Trophoblast cell (in vitro differentiated cells and primary cell): ENCODE measurements at regions not wholly inside any gene's neighbourhood (a gene's known extent, or its start where the extent isn't known, plus 50 kb on each side); places are given as distances from the start of the nearest gene placed in this dataset.
A peak's percentile ranks its signal among the peaks of the same experiment; 100 is the strongest.
"Not testable (repeated sequence)": the region's sequence is repeated elsewhere in the genome, so short reads cannot be mapped to it uniquely, and the experiment has no call there.

ENCODE experiments used
- DNase-seq, 2 donors: peaks; one replicate each; pipeline ENCODE4 v3.0.0-alpha.2; 2016
- H2AFZ ChIP-seq: 2 replicates; pipeline ENCODE4 v1.6.1; 2013; ENCODE audit warnings: low read length, moderate library complexity, mild to moderate bottlenecking; ENCODE audit not compliant: insufficient read depth, poor library complexity
- H2AK5ac ChIP-seq: 2 replicates; pipeline ENCODE4 v1.6.1; 2013; ENCODE audit warnings: mild to moderate bottlenecking, low read length
- H2BK120ac ChIP-seq: 2 replicates; pipeline ENCODE4 v1.6.1; 2013; ENCODE audit warnings: low read length, mild to moderate bottlenecking, moderate library complexity; ENCODE audit not compliant: insufficient read depth, poor library complexity
- H2BK12ac ChIP-seq: 2 replicates; pipeline ENCODE4 v1.6.1; 2013; ENCODE audit warnings: mild to moderate bottlenecking, low read length, moderate library complexity
- H2BK5ac ChIP-seq: 2 replicates; pipeline ENCODE4 v1.6.1; 2013; ENCODE audit warnings: low read length, low read depth, moderate library complexity, mild to moderate bottlenecking; ENCODE audit not compliant: poor library complexity
- H3K14ac ChIP-seq: 2 replicates; pipeline ENCODE4 v1.6.1; 2013; ENCODE audit warnings: mild to moderate bottlenecking, low read length
- H3K18ac ChIP-seq: 2 replicates; pipeline ENCODE4 v1.6.1; 2013; ENCODE audit warnings: mild to moderate bottlenecking, low read length
- H3K23ac ChIP-seq: 2 replicates; pipeline ENCODE4 v1.6.1; 2013; ENCODE audit warnings: low read length
- H3K27ac ChIP-seq: 2 replicates; pipeline ENCODE4 v1.5.1; 2013; ENCODE audit warnings: low read depth, mild to moderate bottlenecking, inconsistent platforms, low read length, moderate library complexity
- H3K27me3 ChIP-seq: 2 replicates; pipeline ENCODE4 v1.6.1; 2013; ENCODE audit warnings: inconsistent platforms, mild to moderate bottlenecking, low read length, moderate library complexity; ENCODE audit not compliant: insufficient read depth
- H3K36me3 ChIP-seq, 2 experiments: 1 replicate in 1 of 2; 2 replicates in 1 of 2; pipeline ENCODE4 v1.6.1; 2013; ENCODE audit warnings: low read length in 2 of 2, mild to moderate bottlenecking in 2 of 2, moderate library complexity in 1 of 2; ENCODE audit not compliant: insufficient read depth in 2 of 2, control insufficient read depth in 1 of 2
- H3K4ac ChIP-seq: 2 replicates; pipeline ENCODE4 v1.6.1; 2013; ENCODE audit warnings: low read depth, mild to moderate bottlenecking, low read length, moderate library complexity
- H3K4me1 ChIP-seq, 2 experiments: 1 replicate in 1 of 2; 2 replicates in 1 of 2; pipeline ENCODE4 v1.6.1; 2013; ENCODE audit warnings: low read length in 2 of 2, mild to moderate bottlenecking in 2 of 2, moderate library complexity in 1 of 2; ENCODE audit not compliant: insufficient read depth in 2 of 2, control insufficient read depth in 1 of 2
- H3K4me2 ChIP-seq: 2 replicates; pipeline ENCODE4 v1.6.1; 2013; ENCODE audit warnings: inconsistent platforms, mild to moderate bottlenecking, low read length, moderate library complexity
- H3K4me3 ChIP-seq: 2 replicates; pipeline ENCODE4 v1.5.1; 2013; ENCODE audit warnings: mild to moderate bottlenecking, low read depth, low read length, inconsistent platforms
- H3K79me1 ChIP-seq: one replicate; pipeline ENCODE4 v1.6.1; 2013; ENCODE audit warnings: low read length
- H3K79me2 ChIP-seq: 2 replicates; pipeline ENCODE4 v1.6.1; 2013; ENCODE audit warnings: low read length, mild to moderate bottlenecking; ENCODE audit not compliant: control insufficient read depth, insufficient read depth, poor library complexity
- H3K9ac ChIP-seq: 2 replicates; pipeline ENCODE4 v1.6.1; 2013; ENCODE audit warnings: mild to moderate bottlenecking, low read length
- H3K9me3 ChIP-seq: 2 replicates; pipeline ENCODE4 v1.6.1; 2013; ENCODE audit warnings: low read depth, mild to moderate bottlenecking, control low read depth, inconsistent platforms, low read length; ENCODE audit not compliant: insufficient read depth
- H4K12ac ChIP-seq: 2 replicates; pipeline ENCODE4 v1.6.1; 2013; ENCODE audit warnings: low read depth, mild to moderate bottlenecking, low read length, moderate library complexity
- H4K8ac ChIP-seq: 2 replicates; pipeline ENCODE4 v1.6.1; 2013; ENCODE audit warnings: low read depth, mild to moderate bottlenecking, low read length, moderate library complexity
- H4K91ac ChIP-seq: one replicate; pipeline ENCODE4 v1.6.1; 2013; ENCODE audit warnings: low read depth, mild to moderate bottlenecking, low read length, moderate library complexity
- WGBS: extraction: QIAGEN DNeasy Blood & Tissue Kit; methylation state at CpG from one replicate; pipeline ENCODE4 v1.1.7; 2013; ENCODE audit warnings: missing lambda C conversion rate; ENCODE audit not compliant: insufficient read length, insufficient coverage; ENCODE audit errors: extremely low coverage; 5-methylcytosine and 5-hydroxymethylcytosine counted together

DNA sequence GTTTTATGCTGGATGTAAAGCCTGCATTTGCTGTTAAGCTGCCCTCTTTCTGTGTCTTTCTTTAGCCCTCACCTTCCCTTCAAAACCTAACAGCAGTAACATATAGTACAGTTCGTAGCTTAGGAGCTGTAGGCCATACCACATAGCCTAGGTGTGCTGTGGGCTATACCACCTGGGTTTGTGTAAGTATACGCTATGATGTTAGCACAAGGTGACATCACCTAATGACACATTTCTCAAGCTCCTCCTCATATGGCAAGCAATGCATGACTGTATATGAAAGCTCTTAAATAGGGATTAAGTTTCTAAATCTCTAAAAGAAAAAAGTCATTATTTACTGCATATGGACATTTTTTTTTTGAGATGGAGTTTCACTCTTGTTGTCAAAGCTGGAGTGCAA lies 57.8 kb upstream of the TMEM97 start:
- Histone ChIP-seq H2BK12ac (no peak overlapping the region), H4K8ac (no peak overlapping the region), H3K14ac (no peak overlapping the region), H2BK120ac (no peak overlapping the region), H3K27ac (no peak overlapping the region), H3K4ac (no peak overlapping the region), H3K79me2 (no peaks in the 10 kb centered on the region), H3K9ac (no peak overlapping the region), H3K18ac (no peak overlapping the region), H3K23ac (no peak overlapping the region), H4K91ac (no peak overlapping the region), H4K12ac (no peak overlapping the region), H3K36me3 (no peaks in the 10 kb centered on the region), H2AFZ (no peak overlapping the region), H3K4me2 (no peak overlapping the region), H3K79me1 (peaks cover 1% of the 10 kb centered on the region), H3K27me3 (no peaks in the 10 kb centered on the region), H3K4me1 (peaks cover 0 to 4% of the 10 kb centered on the region in 2 experiments), H2BK5ac (no peak overlapping the region), H3K9me3 (peaks cover 2% of the 10 kb centered on the region), H2AK5ac (no peak overlapping the region), H3K4me3 (no peak overlapping the region)
- peak in 1 of 2 donors; percentile 49 for DNase-seq
- WGBS = no CpG with 5 or more reads among the region's 2 CpGs

DNA sequence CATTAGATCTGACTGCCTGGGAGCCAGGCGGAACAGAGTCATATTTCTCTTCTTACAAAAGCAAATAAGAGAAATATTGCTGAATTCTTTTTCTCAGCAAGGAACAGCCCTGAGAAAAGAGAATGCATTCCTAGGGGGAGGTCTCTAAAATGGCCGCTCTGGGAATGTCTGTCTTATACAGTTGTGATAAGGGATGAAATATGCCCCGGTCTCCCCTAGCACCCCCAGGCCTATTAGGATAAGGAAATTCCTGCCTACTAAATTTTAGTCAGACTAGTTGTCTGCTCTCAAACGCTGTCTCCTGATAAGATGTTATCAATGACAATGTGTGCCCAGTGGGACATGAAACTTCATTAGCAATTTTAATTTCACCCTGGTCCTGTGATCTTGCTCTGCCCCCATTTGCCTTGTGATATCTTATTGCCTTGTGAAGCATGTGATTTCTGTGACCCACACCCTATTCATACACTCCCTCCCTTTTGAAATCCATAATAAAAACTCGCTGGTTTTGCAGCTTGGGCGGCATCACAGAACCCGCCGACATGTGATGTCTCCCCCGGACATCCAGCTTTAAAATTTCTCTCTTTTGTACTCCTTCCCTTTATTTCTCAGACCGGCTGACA lies 56.8 kb upstream of the TMEM97 start:
- H3K4me3 ChIP-seq, H2BK12ac ChIP-seq, H3K27me3 ChIP-seq, H3K4me1 ChIP-seq, H3K4me2 ChIP-seq, DNase-seq, H3K79me2 ChIP-seq, H2AK5ac ChIP-seq, H2BK5ac ChIP-seq, H4K91ac ChIP-seq, H3K9ac ChIP-seq, H2AFZ ChIP-seq, H3K36me3 ChIP-seq, H3K23ac ChIP-seq, H3K9me3 ChIP-seq, H4K8ac ChIP-seq, H3K4ac ChIP-seq, H2BK120ac ChIP-seq, H3K18ac ChIP-seq, H4K12ac ChIP-seq, H3K79me1 ChIP-seq, H3K27ac ChIP-seq, H3K14ac ChIP-seq: not testable (repeated sequence)
- no CpG with 5 or more reads among the region's 10 CpGs for WGBS

DNA sequence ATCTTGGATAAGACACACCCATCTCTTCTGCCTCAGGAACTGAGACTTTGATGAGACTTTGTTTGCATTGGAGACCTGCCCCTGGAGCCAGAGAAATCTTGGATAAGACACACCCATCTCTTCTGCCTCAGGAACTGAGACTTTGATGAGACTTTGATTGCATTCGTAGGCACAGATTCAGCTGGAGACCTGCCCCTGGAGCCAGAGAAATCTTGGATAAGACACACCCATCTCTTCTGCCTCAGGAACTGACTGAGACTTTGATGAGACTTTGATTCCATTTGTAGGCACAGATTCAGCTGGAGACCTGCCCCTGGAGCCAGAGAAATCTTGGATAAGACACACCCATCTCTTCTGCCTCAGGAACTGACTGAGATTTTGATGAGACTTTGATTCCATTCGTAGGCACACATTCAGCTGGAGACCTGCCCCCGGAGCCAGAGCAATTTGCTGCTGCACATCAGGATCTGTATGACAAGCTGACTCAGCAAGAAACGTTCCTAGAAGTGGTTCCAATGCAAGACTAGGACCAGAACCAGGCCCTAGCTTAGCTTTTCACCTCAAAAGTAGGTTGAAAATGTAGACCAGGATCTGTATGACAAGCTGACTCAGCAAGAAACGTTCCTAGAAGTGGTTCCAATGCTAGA lies 54.0 kb upstream of the TMEM97 start:
- not testable (repeated sequence) for H3K79me1 ChIP-seq, H4K91ac ChIP-seq, DNase-seq, H2AFZ ChIP-seq, H2BK12ac ChIP-seq, H3K23ac ChIP-seq, H3K36me3 ChIP-seq, H2BK5ac ChIP-seq, H3K4me1 ChIP-seq, H3K4ac ChIP-seq, H4K12ac ChIP-seq, H3K4me2 ChIP-seq, H3K27ac ChIP-seq, H2BK120ac ChIP-seq, H3K9ac ChIP-seq, H3K18ac ChIP-seq, H4K8ac ChIP-seq, H3K79me2 ChIP-seq, H3K14ac ChIP-seq, H2AK5ac ChIP-seq, H3K27me3 ChIP-seq, H3K4me3 ChIP-seq
- WGBS = no CpG with 5 or more reads among the region's 5 CpGs
- H3K9me3 ChIP-seq = peaks cover 13% of the 10 kb centered on the region

DNA sequence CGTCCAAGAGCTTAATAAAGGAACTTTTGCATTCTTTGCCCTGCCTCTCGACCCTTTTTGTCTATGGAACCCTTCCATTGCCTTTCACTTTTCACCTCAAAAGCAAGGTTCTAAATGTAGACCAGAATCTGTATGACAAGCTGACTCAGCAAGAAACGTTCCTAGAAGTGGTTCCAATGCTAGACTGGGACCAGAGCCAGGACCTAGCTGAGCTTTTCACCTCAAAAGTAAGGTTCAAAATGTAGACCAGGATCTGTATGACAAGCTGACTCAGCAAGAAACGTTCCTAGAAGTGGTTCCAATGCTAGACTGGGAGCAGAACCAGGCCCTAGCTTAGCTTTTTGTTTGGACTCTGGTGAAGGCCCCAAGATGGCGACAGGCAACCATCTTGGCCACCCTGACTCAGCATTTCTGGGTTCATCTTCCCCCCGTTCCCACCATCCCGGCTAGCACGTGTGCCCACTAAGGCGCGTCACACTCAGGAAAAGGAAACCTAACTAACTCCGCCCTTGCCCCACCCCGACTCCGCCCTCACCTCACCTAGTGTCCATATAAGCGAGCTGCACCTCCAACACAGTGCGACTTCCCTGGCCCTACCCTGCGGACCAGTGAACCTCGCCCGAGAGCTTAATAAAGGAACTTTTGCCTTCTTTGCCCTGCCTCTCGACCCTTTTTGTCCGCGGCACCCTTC lies 53.0 kb upstream of the TMEM97 start:
- not testable (repeated sequence) for H3K4me3 ChIP-seq, H3K4me2 ChIP-seq, H3K36me3 ChIP-seq, H3K27ac ChIP-seq, H3K27me3 ChIP-seq, H2BK5ac ChIP-seq, H2BK120ac ChIP-seq, H4K12ac ChIP-seq, H3K79me1 ChIP-seq, H3K79me2 ChIP-seq, H2AFZ ChIP-seq, H3K9ac ChIP-seq, H3K23ac ChIP-seq, DNase-seq, H4K8ac ChIP-seq, H3K4ac ChIP-seq, H4K91ac ChIP-seq, H3K4me1 ChIP-seq, H3K18ac ChIP-seq, H3K14ac ChIP-seq, H2AK5ac ChIP-seq
- no CpG with 5 or more reads among the region's 21 CpGs for WGBS
- peak overlapping the region; percentile 18 for H2BK12ac ChIP-seq
- peaks cover 13% of the 10 kb centered on the region for H3K9me3 ChIP-seq
